ENCODE measurements at regions not wholly inside any gene's neighbourhood (a gene's known extent, or its start where the extent isn't known, plus 50 kb on each side); places are given as distances from the start of the nearest gene placed in this dataset.
"Not testable (repeated sequence)": the region's sequence is repeated elsewhere in the genome, so short reads cannot be mapped to it uniquely, and the experiment has no call there.

GRCh38 chr4:123672987-123673386 lies 276.4 kb downstream of the SPRY1 start:
- TF ChIP-seq, protein P1, sequence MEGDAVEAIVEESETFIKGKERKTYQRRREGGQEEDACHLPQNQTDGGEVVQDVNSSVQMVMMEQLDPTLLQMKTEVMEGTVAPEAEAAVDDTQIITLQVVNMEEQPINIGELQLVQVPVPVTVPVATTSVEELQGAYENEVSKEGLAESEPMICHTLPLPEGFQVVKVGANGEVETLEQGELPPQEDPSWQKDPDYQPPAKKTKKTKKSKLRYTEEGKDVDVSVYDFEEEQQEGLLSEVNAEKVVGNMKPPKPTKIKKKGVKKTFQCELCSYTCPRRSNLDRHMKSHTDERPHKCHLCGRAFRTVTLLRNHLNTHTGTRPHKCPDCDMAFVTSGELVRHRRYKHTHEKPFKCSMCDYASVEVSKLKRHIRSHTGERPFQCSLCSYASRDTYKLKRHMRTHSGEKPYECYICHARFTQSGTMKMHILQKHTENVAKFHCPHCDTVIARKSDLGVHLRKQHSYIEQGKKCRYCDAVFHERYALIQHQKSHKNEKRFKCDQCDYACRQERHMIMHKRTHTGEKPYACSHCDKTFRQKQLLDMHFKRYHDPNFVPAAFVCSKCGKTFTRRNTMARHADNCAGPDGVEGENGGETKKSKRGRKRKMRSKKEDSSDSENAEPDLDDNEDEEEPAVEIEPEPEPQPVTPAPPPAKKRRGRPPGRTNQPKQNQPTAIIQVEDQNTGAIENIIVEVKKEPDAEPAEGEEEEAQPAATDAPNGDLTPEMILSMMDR (IDR thresholded peaks at IDR 0.05), result no peak
- no peak overlapping the region for H3K4me3 ChIP-seq
- no peak for DNase-seq (ENCODE audit: low spot score)
- no peak overlapping the region for H3K27ac ChIP-seq

DNA sequence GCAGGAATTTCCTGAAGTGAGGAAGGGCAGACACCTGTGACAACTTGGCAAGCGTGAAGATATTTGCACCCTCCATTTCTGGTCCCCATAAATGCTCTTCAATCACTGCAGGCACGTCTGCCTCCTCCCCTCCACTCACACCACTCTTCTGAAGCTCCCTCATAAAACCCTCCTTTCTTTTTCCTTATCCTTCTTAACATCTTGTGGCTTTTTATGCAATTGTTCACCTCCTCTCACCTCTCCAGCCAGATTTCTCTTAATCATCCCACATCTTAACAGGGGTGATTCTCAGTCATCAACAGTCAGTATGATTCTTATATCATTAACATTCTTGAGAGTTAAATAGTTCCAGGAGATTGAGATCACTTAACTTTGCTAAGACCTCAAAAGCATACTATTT lies 277.4 kb downstream of the SPRY1 start:
- TF ChIP-seq, protein P1 (IDR thresholded peaks at IDR 0.05), result no peak
- Histone ChIP-seq H3K4me3 (no peak overlapping the region), H3K27ac (no peak overlapping the region)
- DNase-seq (ENCODE audit: low spot score), result no peak

GRCh38 chr4:123674762-123675465 lies 278.3 kb downstream of the SPRY1 start:
- peak overlapping the region; percentile 54 to 68 for H3K27ac ChIP-seq
- TF ChIP-seq, protein P1 (IDR thresholded peaks at IDR 0.05), result no peak
- H3K4me3 ChIP-seq, result peak overlapping the region; percentile 36
- no peak for DNase-seq (ENCODE audit: low spot score)

GRCh38 chr4:123675567-123675966 lies 279.0 kb downstream of the SPRY1 start:
- peak overlapping the region; percentile 36 for H3K4me3 ChIP-seq
- H3K27ac ChIP-seq, result peak overlapping the region; percentile 54 to 68
- TF ChIP-seq, protein P1 (IDR thresholded peaks at IDR 0.05), result no peak
- no peak for DNase-seq (ENCODE audit: low spot score)

GRCh38 chr4:123676071-123676889 lies 279.7 kb downstream of the SPRY1 start:
- DNase-seq (ENCODE audit: low spot score), result no peak
- Histone ChIP-seq H3K27ac (no peak overlapping the region), H3K4me3 (no peak overlapping the region)
- TF ChIP-seq, protein P1 (IDR thresholded peaks at IDR 0.05), result no peak

DNA sequence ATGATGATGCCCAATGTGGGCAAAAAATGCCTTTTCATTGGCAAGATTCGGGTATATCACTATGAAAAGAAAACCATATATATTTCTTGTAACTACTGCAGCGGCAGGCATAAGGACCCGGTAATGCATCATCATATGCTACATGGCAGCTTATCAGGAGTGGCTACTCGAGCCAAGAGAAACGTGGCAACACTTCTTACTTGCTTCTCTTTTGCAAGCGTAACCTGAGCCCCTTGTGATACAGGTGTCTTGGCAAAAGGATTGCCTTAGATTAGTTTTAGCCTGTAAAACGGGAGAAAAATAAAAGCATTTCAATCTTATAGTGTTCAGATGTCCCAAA lies 280.3 kb downstream of the SPRY1 start:
- Histone ChIP-seq H3K4me3 (no peak overlapping the region), H3K27ac (no peak overlapping the region)
- DNase-seq (ENCODE audit: low spot score), result no peak
- TF ChIP-seq, protein P1 (IDR thresholded peaks at IDR 0.05), result no peak

- no peak overlapping the region for H3K27ac ChIP-seq
- no peak for DNase-seq (ENCODE audit: low spot score)
- no peak overlapping the region for H3K4me3 ChIP-seq
- TF ChIP-seq, protein P1 (IDR thresholded peaks at IDR 0.05), result no peak
These were observed 286.3 kb downstream of the SPRY1 start for GRCh38 chr4:123682931-123683330.

DNA sequence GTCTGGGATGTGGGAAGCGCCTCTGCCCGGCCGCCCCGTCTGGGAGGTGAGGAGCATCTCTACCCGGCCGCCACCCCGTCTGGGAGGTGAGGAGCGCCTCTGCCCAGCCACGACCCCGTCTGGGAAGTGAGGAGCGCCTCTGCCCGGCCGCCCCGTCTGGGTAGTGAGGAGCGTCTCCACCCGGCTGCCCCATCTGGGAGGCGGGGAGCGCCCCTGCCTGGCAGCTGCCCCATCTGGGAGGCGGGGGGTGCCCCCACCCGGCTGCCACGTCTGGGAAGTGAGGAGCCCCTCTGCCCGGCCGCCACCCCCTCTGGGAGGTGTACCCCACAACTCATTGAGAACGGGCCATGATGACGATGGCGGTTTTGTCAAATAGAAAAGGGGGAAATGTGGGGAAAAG lies 288.3 kb downstream of the SPRY1 start:
- not testable (repeated sequence) for H3K27ac ChIP-seq; H3K4me3 ChIP-seq; DNase-seq (ENCODE audit: low spot score)

DNA sequence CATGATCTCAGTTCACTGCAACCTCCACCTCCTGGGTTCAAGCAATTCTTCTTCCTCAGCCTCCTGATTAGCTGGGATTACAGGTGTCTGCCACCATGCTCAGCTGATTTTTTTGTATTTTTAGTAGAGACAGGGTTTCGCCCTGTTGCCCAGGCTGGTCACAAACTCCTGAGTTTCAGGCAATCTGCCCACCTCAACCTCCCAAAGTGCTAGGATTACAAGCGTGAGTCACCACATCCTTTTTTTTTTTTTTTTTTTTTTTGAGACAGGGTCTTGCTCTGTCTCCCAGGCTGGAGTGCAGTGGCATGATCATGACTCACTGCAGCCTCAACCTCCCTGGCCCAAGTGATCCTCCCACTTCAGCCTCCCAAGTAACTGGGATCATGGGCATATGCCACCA lies 298.9 kb downstream of the SPRY1 start:
- not testable (repeated sequence) for DNase-seq (ENCODE audit: low spot score); H3K27ac ChIP-seq; H3K4me3 ChIP-seq

Measured in coronary artery (tissue), 2 donors.